ENCODE measurements at regions not wholly inside any gene's neighbourhood (a gene's known extent, or its start where the extent isn't known, plus 50 kb on each side); places are given as distances from the start of the nearest gene placed in this dataset.
A peak's percentile ranks its signal among the peaks of the same experiment; 100 is the strongest.

GRCh38 chr2:145799595-145800108, 1279.7 kb upstream of the ZEB2 start:
- Histone ChIP-seq H4K20me1 (ENCODE audit: control insufficient read depth, insufficient read depth, insufficient read length) (no peaks in the 10 kb centered on the region), H3K4ac (ENCODE audit: low read depth, low read length) (no peak overlapping the region), H3K9me3 (ENCODE audit: control insufficient read depth, low read depth, low read length) (no peaks in the 10 kb centered on the region), H3K14ac (ENCODE audit: insufficient read depth, low read length) (no peak overlapping the region), H3K23ac (ENCODE audit: insufficient read length, low read depth, low read length) (no peak overlapping the region), H2AFZ (ENCODE audit: low read length) (no peak overlapping the region), H2BK20ac (ENCODE audit: low read depth, low read length, poor library complexity, severe bottlenecking) (no peak overlapping the region), H2BK15ac (ENCODE audit: low read depth, low read length) (no peak overlapping the region), H4K5ac (ENCODE audit: insufficient read length, low read depth, low read length) (no peak overlapping the region), H3K9ac (ENCODE audit: extremely low read depth, insufficient read length, low read length) (no peak overlapping the region), H3T11ph (ENCODE audit: low read length) (no peak overlapping the region), H2BK5ac (ENCODE audit: insufficient read length, low read length) (no peak overlapping the region), H4K8ac (replicated peaks; ENCODE audit: insufficient read length, low read depth, low read length) (no peak overlapping the region), H3K23me2 (ENCODE audit: insufficient read length, low read depth, low read length, poor library complexity, severe bottlenecking) (no peaks in the 10 kb centered on the region), H3K27ac (ENCODE audit: insufficient read length, low read depth, low read length) (no peak overlapping the region), H2BK120ac (ENCODE audit: low read depth, low read length, poor library complexity, severe bottlenecking) (no peak overlapping the region), H3K27me3 (ENCODE audit: insufficient read depth, low read length) (no peaks in the 10 kb centered on the region), H4K91ac (ENCODE audit: insufficient read length, low read depth, low read length) (no peak overlapping the region), H3K4me1 (ENCODE audit: insufficient read depth, low read length) (no peaks in the 10 kb centered on the region), H2BK12ac (ENCODE audit: insufficient read length, low read depth, low read length) (no peak overlapping the region), H3K4me2 (ENCODE audit: insufficient read depth, insufficient read length, low read length) (no peak overlapping the region), H3K79me2 (ENCODE audit: insufficient read depth, low read length) (no peaks in the 10 kb centered on the region), H2AK5ac (ENCODE audit: insufficient read length, low read length) (no peak overlapping the region), H3K18ac (ENCODE audit: insufficient read length, low read depth, low read length) (no peak overlapping the region), H3K79me1 (ENCODE audit: insufficient read depth, low read depth, low read length, poor library complexity, severe bottlenecking) (no peaks in the 10 kb centered on the region), H3K56ac (ENCODE audit: insufficient read length, low read depth, low read length) (no peak overlapping the region)
- no peak for TF ChIP-seq CTCF (conservative IDR thresholded peaks at IDR 0.05)
- WGBS (ENCODE audit: extremely low coverage, insufficient read length, low lambda C conversion rate) = no CpG with 5 or more reads among the region's 7 CpGs
- Mint-ChIP-seq H3K9me3 (no peaks in the 10 kb centered on the region), H3K27me3 (ENCODE audit: low read depth) (no peaks in the 10 kb centered on the region), H3K4me1 (peaks cover 0 to 9% of the 10 kb centered on the region in 2 experiments; a peak in 2 of 4 replicates), H3K36me3 (ENCODE audit: insufficient read depth in 1 of 3, low read depth in 3 of 3) (no peaks in the 10 kb centered on the region), H3K4me3 (no peak overlapping the region), H3K27ac (peak overlapping the region in 2 of 3 experiments; percentile 30 to 60; a peak in 2 of 7 replicates)
- no peak for DNase-seq
